G401 (cell line): ENCODE measurements at regions not wholly inside any gene's neighbourhood (a gene's known extent, or its start where the extent isn't known, plus 50 kb on each side); places are given as distances from the start of the nearest gene placed in this dataset.
A peak's percentile ranks its signal among the peaks of the same experiment; 100 is the strongest.

Experiments
- DNase-seq: peaks from one replicate; pipeline ENCODE4 v3.0.0-alpha.2; 2015; ENCODE audit warnings: low spot score
- in situ Hi-C: cut with HindIII; loops from 2 replicates; pipeline ENCODE4 v1.10.0; 2016; ENCODE audit warnings: low sequenced_read_pairs, mixed read lengths

DNA sequence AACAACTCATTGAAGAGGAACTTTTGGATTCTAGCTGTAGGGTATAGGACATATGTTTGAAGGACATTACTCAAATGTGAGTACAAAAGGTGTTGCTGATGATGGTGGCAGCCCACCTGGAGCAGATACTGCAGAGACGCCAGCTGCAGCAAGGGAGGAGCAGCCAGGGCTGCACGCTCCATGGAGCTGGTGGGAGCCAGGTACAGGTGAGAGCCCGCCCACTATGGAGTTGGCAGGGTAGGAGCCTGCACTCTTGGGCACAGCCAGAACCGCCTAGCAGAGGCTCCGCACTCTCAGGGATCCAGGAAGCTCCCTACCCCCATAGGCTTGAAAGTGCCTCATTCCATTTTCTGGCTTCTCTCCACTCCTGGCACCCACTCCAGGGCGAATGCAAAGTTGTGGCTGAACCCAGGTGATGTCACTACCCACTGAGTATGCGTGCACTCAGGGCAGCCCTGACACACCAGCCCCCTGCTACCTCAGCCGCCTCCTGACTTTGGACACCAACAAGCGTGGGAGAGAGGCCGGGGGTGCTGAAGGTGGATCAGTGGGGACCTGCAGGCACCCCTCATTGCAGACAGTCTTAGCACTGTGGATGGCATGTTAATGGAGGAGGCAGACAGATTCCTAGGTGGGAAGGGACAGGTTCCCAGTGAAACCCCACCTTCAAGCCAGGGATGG is 761.1 kb downstream of the IPMK start:
- no peak for DNase-seq
- in situ Hi-C loops: no loop called here

GRCh38 chr10:57494486-57494885 is 773.2 kb downstream of the IPMK start:
- no peak for DNase-seq
- in situ Hi-C loops: no loop called here

GRCh38 chr10:57482259-57482658 is 785.4 kb downstream of the IPMK start:
- in situ Hi-C loops: no loop called here
- no peak for DNase-seq

- in situ Hi-C loops: no loop called here
- no peak for DNase-seq
Observed at GRCh38 chr10:57472823-57473619, 794.7 kb downstream of the IPMK start.

DNA sequence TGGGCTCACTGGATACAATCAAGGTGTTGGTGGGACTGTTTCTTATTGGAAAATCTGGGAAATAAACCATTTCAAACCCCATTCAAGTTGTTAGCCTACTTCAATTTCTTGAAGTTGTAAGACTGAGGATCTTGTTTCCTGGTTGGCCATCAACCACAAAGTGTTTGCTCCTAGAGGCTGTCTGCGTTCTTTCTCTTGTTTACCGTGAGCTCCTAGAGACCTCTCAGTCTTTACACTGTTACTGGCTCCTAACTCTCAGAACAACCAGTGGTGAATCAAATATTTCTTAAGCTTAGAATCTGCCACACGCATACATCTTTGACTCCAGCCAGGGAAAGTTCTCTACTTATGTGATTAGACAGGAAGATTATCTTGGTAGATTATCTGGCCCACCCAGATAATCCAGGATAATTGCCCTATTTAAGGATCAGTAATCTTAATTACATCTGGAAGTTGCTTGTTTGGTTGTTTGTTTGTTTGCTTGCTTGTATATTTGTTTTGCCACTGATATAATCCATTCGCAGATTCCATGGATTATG is 798.7 kb downstream of the IPMK start:
- in situ Hi-C loops: no loop called here
- no peak for DNase-seq

DNA sequence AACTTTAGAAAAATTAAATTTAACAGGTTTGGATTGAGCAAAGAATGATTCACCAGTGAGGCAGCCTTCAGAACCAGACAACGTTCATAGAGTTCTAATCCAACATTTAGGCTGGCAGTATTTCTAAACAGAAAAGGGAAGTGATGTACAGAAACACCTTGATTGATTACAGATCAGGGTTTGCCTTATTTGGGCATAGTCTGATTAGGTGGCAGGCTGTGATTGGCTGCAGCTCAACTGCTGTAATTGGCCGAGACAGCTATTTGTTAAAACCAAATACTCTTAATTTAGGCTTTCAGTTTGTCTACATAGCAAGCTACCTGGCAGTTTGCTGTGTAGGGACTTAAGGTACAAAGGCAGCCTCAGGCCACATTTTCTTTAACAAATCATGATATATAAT is 802.5 kb downstream of the IPMK start:
- DNase-seq: no peak
- in situ Hi-C loops: no loop called here

GRCh38 chr10:57460540-57460939 is 807.2 kb downstream of the IPMK start:
- no peak for DNase-seq
- in situ Hi-C loops: no loop called here

DNA sequence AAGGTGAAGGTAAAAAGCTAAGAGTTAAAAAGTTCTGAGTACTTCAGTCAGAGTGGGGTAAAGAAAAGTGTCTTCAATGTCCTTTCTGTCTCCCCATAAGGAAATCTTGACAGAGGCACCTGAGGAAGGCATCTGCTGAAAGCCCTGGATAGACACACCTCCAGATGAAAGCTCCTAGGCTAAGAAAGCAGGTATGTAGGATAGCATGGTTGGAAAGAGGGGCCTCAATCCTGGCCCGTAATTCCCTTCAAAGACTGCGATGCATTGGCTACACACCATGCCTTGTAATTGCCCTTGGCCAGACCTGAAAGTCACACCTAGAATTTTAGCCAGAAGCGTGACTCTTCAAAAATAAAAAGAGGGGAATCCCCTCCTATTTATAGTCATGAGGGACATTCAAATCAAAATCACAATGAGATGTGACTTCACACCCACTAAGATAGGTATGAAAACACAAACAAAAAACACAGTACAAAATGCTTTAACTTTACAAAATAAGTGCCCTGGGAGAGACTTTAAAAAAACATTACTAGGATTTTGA is 809.7 kb downstream of the IPMK start:
- in situ Hi-C loops: no loop called here
- DNase-seq: no peak

GRCh38 chr10:57430376-57430775 is 837.3 kb downstream of the IPMK start:
- in situ Hi-C loops: no loop called here
- no peak for DNase-seq

DNA sequence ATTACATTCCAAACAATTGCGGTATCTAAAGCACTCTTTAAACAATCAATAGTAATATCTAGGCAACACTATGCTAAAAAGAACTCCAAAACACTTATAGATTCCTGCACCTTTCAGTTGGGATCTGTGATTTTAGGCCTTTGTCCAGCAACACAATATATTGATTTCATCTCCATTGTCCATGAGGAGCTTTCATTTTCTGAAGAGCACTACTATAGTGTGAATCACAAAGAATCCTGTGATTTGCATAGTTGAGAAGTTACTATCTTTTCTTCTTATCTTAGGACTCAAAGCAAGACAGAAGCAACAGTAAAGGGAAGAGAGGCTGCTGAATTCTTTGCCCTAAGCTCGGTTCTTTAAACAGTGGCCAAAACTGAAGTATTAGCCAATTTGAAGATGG is 846.8 kb downstream of the IPMK start:
- in situ Hi-C loops: no loop called here
- DNase-seq: no peak

GRCh38 chr10:57418476-57418875 is 849.2 kb downstream of the IPMK start:
- no peak for DNase-seq
- in situ Hi-C loops: no loop called here

DNA sequence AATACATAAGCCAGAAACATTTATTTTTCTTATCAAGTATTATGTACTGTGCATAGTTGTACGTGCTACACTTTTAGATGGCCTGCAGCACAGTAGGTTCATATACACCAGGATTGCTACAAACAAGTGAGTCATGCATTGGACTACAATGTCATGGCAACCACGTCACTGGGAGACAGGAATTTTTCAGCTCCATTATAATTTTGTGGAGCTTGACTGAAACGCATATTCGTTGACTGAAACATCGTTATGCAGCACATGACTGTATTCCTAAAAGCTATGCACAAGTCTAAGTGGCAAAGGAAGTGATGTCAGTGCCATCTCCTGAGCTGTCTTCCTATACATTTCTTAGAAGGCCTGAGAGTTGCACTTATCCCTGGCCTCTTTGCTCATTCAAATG is 871.8 kb downstream of the IPMK start:
- DNase-seq: no peak
- in situ Hi-C loops: no loop called here

DNA sequence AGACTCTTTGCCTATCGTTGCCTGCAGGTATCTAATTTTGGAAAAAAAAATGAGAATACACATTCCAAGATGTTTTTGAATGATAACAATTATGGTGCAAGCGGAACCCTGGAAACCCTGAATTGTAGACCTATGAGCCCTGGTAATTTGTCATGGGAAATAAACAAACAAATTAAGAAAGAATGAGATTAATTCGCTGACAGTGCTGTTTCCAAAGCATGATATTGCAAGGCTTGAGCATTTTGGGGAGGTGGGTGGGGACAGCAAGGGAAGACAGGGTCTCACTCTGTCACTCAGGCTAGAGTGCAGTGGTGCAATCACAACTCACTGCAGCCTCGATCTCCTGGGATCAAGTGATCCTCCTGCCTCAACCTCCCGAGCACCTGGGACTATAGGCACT is 900.3 kb downstream of the IPMK start:
- in situ Hi-C loops: no loop called here
- DNase-seq: no peak

DNA sequence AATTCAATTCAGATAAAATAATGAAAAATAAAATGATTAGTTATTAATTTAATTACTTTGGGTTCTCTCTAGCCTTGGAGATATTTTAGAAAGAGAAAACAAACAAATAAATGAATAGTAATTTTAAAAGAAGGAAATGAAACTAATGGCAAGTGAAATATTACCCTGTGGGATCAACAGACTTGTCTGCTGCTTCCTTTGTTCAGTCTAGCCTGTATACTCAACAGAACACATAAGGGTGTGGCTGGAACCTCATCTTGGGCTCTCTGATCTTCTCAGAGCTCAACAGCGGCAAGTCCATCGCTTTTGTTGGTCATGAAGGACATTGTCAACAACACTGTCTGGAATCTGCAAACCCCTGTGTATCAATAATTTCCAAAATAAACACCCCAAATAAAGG is 904.9 kb downstream of the IPMK start:
- in situ Hi-C loops: no loop called here
- no peak for DNase-seq

GRCh38 chr10:57353403-57354003 is 914.2 kb downstream of the IPMK start:
- DNase-seq: no peak
- in situ Hi-C loops: no loop called here

- in situ Hi-C loops: no loop called here
- DNase-seq: no peak
Observed at GRCh38 chr10:57351076-57351475, 916.6 kb downstream of the IPMK start.

DNA sequence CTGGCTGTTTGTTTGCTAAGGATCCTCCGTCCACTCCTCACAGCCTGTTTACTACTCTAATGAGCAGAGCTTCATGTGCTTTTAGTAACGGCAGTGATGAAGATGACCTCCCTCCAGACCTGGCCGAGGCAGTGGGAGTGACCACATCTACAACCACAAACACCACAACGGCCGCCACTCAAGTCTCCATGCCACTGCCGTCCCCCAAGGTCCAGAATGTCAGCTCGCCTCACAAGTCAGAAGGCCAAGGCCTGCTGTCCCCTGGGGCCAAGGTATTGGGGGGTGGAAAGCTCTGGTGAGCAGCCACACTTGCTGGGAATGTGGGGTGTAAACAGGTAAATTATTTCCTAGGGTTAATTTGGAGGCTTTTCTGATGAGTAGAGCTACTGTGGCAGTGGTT is 926.4 kb downstream of the IPMK start:
- in situ Hi-C loops: no loop called here
- DNase-seq: no peak

GRCh38 chr10:57338823-57339558 is 928.7 kb downstream of the IPMK start:
- DNase-seq: peak; percentile 19
- in situ Hi-C loops: no loop called here

DNA sequence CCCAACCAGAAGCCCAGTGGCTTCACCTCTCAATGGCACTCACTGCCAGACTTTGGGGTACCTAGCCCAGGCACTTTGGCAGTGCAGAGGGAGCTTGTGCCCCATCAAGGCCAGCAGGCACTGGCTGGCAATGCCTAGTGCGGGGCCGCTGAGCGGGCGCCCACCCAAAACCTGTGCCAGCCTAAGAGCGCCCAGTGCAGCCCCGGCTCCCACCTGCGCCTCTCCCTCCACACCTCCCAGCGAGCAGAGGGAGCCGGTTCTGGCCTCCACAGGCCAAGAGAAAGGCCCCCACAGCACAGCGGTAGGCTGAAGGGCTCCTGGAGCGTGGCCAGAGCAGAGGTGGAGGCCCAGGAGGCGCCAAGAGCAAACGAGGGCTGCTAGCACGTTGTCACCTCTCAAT is 930.8 kb downstream of the IPMK start:
- in situ Hi-C loops: no loop called here

More for the DNA sequence above, 930.8 kb downstream of the IPMK start:
- DNase-seq: no peak
